ENCODE measurements at regions not wholly inside any gene's neighbourhood (a gene's known extent, or its start where the extent isn't known, plus 50 kb on each side); places are given as distances from the start of the nearest gene placed in this dataset.

DNA sequence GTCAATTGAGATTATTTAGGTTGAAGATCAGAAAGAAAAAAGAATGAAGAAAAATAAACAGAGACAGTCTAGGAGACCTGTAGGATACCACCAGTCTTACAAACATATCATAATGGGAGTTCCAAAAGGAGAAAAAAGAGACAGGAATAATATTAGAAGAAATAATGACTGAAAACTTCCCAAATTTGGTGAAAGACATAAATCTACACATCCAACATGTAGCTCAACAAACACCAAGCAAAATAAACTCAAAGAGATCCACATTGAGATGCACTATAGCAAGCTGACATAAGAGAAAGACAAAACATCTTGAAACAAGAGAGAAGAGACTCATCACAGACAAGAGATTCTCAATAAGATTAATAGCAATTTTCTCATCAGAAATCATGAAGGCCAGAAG, 274.0 kb downstream of the TFCP2L1 start:
- H3K9ac ChIP-seq (ENCODE audit: insufficient read depth, low read depth, low read length), result no peak overlapping the region
- H3K4me3 ChIP-seq (replicated peaks in 1 of 3; ENCODE audit: insufficient read depth in 1 of 3, low read depth in 2 of 3, low read length in 3 of 3), result no peak overlapping the region
- no peak overlapping the region for H3K4me2 ChIP-seq (ENCODE audit: low read depth, low read length)
- peaks cover 2 to 3% of the 10 kb centered on the region in 2 experiments; a peak in 2 of 5 replicates for H3K27me3 ChIP-seq (ENCODE audit: control insufficient read depth in 1 of 2, insufficient read depth in 2 of 2, low read length in 2 of 2)
- DNase-seq (ENCODE audit: low spot score) (no peak), FAIRE-seq (no peak), ATAC-seq (no peak)
- ChIA-PET POLR2A (no interaction called here), CTCF (ENCODE audit: low intra/inter-chr PET ratio, low total read pairs) (no interaction called here)
- no peak overlapping the region for H2AFZ ChIP-seq (ENCODE audit: low read length)
- TF ChIP-seq PHF8 (CRISPR knock-in tag; IDR thresholded peaks at IDR 0.05) (no peak), SMARCC2 (IDR thresholded peaks at IDR 0.05) (no peak), ZNF407 (CRISPR knock-in tag; IDR thresholded peaks at IDR 0.05; ENCODE audit: not compliant biosample characterization) (no peak), JDP2 (CRISPR knock-in tag; IDR thresholded peaks at IDR 0.05; ENCODE audit: borderline replicate concordance) (no peak)
- no TSS peak for BruUV-seq (replicated peaks)
- no peaks in the 10 kb centered on the region for H4K20me1 ChIP-seq (ENCODE audit: insufficient read depth, low read length)
- no peaks in the 10 kb centered on the region for H3K9me3 ChIP-seq (ENCODE audit: low read length)
- H3K27ac ChIP-seq (ENCODE audit: extremely low read length, insufficient read depth, low read length), result no peak overlapping the region
- intact Hi-C loops (cut with micrococcal nuclease; ENCODE audit: unreplicated experiment) (no loop called here), in situ Hi-C loops (cut with HindIII; ENCODE audit: extremely low pct_ligation_motif_present, low pct_unique_long_range_greater_than_20kb) (no loop called here)
- H3K4me1 ChIP-seq (ENCODE audit: insufficient read depth, low read length), result peaks cover 3% of the 10 kb centered on the region
- H3K36me3 ChIP-seq (replicated peaks in 1 of 2; ENCODE audit: control insufficient read depth in 1 of 2, insufficient read depth in 2 of 2, low read length in 2 of 2), result no peaks in the 10 kb centered on the region
- H3K79me2 ChIP-seq (ENCODE audit: insufficient read depth, low read length), result no peaks in the 10 kb centered on the region

Measured in HepG2 (cell line).